ENCODE measurements at regions not wholly inside any gene's neighbourhood (a gene's known extent, or its start where the extent isn't known, plus 50 kb on each side); places are given as distances from the start of the nearest gene placed in this dataset.

DNA sequence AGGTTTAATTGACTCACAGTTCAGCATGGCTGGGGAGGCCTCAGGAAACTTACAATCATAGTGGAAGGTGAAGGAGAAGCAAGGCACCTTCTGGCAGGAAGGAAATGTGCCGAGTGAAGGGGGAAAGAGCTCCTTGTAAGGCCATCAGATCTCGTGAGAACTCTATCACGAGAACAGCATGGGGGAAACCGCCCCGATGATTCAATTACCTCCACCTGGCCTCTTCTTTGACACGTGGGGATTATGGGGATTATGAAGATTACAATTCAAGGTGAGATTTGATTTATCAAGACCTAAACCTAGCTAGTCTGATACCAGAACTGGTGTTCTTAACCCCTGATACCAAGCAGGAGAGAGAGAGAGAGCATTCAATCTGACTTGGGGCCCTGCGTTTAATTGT is 258.7 kb downstream of the PTEN start:
- no peak for TF ChIP-seq CTCF (IDR thresholded peaks at IDR 0.05)
- no peak for TF ChIP-seq POLR2A (IDR thresholded peaks at IDR 0.05)

Data from Peyer's patch (tissue), 4 donors.